Astrocyte of the hippocampus (primary cell): ENCODE measurements at regions not wholly inside any gene's neighbourhood (a gene's known extent, or its start where the extent isn't known, plus 50 kb on each side); places are given as distances from the start of the nearest gene placed in this dataset.
"Not testable (repeated sequence)": the region's sequence is repeated elsewhere in the genome, so short reads cannot be mapped to it uniquely, and the experiment has no call there.

Experiments
- DNase-seq: peaks from one replicate; pipeline ENCODE4 v3.0.0; 2011; ENCODE audit warnings: low read depth, low spot score

- no peak for DNase-seq
Observed at GRCh38 chr17:82998637-82999036, 80.8 kb upstream of the METRNL start.

- no peak for DNase-seq
Observed at GRCh38 chr17:83000738-83001137, 78.7 kb upstream of the METRNL start.

- DNase-seq, result no peak
Observed at GRCh38 chr17:83002118-83002805, 77.1 kb upstream of the METRNL start.

GRCh38 chr17:83004791-83005380, 74.5 kb upstream of the METRNL start:
- DNase-seq, result no peak

- no peak for DNase-seq
Observed at GRCh38 chr17:83005639-83006038, 73.8 kb upstream of the METRNL start.

GRCh38 chr17:83006515-83007455, 72.6 kb upstream of the METRNL start:
- DNase-seq, result no peak

GRCh38 chr17:83007504-83008185, 71.8 kb upstream of the METRNL start:
- DNase-seq, result peak; percentile 50

- DNase-seq, result no peak
Observed at GRCh38 chr17:83008186-83008510, 71.3 kb upstream of the METRNL start.

GRCh38 chr17:83008526-83008925, 70.9 kb upstream of the METRNL start:
- no peak for DNase-seq

- DNase-seq, result no peak
Observed at GRCh38 chr17:83009414-83010205, 69.8 kb upstream of the METRNL start.

GRCh38 chr17:83010206-83011200, 68.9 kb upstream of the METRNL start:
- DNase-seq, result peak; percentile 47

GRCh38 chr17:83011676-83012075, 67.7 kb upstream of the METRNL start:
- not testable (repeated sequence) for DNase-seq

GRCh38 chr17:83012200-83012785, 67.1 kb upstream of the METRNL start:
- DNase-seq, result no peak

- peak; percentile 68 for DNase-seq
Observed at GRCh38 chr17:83012868-83013778, 66.3 kb upstream of the METRNL start.

GRCh38 chr17:83013779-83014117, 65.7 kb upstream of the METRNL start:
- no peak for DNase-seq

GRCh38 chr17:83014297-83014696, 65.1 kb upstream of the METRNL start:
- no peak for DNase-seq

GRCh38 chr17:83014940-83015910, 64.2 kb upstream of the METRNL start:
- DNase-seq, result no peak
